GM18907 (cell line): ENCODE measurements at regions not wholly inside any gene's neighbourhood (a gene's known extent, or its start where the extent isn't known, plus 50 kb on each side); places are given as distances from the start of the nearest gene placed in this dataset.
"Not testable (repeated sequence)": the region's sequence is repeated elsewhere in the genome, so short reads cannot be mapped to it uniquely, and the experiment has no call there.

Source experiments
- ATAC-seq: cut with Tn5 transposase; IDR thresholded peaks from one replicate; pipeline ENCODE4 v1.9.1; 2021; ENCODE audit warnings: mild to moderate bottlenecking, moderate library complexity; ENCODE audit not compliant: unreplicated experiment

DNA sequence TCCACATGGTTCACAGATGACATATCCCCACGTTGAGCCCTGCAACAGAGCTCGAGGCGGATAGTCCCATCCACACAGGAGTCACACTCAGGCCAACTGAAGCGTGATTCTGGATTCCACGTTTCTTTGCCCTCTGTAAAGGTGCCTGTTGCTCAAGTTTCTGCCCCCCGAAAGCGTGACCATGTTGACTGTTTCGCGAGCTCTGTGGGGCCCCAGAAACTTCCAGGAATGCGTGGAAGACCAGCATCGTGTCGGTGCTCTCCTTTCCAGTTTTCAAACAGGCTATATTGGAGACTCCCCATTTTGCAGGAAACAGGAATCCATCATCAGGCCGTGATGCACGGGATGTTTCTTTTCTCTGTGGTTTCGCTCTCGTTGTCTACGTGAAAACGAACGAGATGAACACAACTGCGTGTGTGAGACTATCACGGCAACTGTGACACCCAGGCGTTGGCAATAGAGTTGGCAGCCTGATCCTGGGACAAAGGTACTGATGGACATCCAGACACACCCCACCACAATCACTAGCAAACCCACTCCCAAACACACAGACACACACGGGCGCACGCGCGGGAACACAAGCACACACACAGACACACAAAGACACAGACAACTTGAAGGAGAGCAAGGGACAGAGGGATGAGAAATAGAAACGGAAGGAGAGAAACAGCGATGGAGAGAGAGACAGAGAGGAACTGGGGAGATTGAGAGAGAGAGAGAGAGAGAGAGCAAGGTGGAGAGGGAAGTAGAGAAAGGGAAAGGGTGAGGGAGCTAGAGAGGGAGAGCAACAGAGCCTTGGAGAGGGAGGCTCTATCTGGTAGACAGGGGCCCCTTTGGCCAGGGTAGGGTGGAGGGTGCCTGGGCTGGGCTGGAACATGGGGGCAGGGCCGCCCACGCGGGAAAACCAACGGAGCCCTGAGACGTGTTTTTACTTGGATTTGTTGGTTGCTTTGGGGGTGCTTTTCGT, 1609.3 kb downstream of the SPATA31A7 start:
- ATAC-seq = not testable (repeated sequence)

DNA sequence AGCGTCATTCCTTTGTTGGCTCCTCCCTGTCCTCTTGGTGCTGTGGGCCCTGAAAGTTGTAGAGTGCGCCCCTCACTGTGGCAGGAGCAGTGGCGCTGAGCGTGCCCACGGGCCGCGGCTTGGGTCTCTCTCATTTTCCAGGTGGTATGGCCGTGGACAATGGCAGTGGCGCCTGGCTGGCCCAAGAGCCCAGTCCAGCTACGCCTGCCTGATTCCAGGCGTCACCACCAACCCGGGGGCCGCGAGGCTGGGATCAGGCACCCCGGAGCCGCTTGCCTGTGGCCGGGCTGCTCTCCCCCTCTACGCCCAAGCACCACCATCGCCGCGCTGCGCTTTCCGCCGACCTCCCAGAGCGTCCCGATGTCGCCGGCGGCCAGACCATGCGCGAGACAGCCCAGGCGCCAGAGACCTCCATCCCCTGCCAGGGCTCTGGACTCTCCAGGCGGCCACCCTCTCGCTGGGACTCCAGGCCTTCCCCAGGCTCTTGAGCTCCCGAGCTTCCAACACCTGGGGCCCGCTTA, 1610.1 kb downstream of the SPATA31A7 start:
- not testable (repeated sequence) for ATAC-seq

DNA sequence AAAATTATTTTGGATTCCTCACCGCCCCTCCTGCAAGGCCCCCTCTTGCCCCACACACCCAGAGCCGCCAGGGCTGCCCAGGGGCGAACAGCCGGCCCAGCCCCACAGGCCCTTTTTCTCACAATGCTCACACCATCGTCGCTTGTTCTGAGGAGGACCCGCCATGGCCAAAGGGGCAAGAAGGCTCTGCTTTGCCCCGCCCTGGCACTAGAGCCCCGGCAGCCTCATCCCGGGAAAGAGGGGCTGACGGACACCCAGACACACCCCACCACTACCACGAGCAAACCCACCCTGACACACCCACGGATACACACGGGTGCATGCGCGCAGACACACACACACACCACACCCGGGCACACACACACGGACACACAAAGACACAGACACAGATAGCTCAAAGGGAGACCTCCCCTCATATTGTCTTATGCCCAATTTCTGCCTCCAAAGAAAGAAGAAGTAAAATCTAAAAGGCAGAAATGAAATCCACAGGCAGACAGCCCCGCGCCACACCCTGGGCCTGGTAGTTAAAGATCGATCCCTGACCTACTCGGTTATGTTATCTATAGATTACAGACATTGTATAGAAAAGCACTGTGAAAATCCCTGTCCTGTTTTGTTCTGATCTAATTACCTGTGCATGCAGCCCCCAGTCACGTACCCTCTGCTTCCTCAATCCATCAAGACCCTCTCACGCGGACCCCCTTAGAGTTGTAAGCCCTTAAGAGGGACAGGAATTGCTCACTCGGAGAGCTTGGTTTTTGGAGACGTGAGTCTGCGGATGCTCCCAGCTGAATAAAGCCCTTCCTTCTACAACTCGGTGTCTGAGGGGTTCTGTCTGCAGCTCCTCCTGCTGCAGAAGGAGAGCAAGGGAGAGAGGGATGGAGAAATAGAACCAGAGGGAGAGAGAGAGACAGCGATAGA, 1610.9 kb downstream of the SPATA31A7 start:
- ATAC-seq = not testable (repeated sequence)

DNA sequence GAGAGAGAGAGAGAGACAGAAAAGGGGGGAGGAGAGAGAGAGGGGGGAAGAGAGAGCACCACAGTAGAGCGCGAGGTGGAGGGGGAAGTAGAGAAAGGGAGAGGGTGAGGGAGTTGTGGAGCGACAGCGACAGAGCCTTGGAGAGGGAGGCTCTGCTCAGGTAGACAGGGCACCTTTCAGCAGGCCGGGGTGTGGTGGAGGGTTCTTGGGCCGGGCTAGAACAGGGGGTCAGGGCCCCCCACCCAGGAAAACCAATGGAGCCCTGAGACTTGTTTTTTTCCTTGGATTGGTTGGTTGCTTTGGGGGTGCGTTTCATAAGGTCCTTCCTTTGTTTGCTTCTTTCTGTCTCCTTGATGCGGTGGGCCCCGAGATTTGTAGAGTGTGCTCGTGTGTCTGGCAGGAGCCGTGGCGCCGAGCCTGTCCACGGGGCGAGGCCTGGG, 1611.6 kb downstream of the SPATA31A7 start:
- ATAC-seq = not testable (repeated sequence)

DNA sequence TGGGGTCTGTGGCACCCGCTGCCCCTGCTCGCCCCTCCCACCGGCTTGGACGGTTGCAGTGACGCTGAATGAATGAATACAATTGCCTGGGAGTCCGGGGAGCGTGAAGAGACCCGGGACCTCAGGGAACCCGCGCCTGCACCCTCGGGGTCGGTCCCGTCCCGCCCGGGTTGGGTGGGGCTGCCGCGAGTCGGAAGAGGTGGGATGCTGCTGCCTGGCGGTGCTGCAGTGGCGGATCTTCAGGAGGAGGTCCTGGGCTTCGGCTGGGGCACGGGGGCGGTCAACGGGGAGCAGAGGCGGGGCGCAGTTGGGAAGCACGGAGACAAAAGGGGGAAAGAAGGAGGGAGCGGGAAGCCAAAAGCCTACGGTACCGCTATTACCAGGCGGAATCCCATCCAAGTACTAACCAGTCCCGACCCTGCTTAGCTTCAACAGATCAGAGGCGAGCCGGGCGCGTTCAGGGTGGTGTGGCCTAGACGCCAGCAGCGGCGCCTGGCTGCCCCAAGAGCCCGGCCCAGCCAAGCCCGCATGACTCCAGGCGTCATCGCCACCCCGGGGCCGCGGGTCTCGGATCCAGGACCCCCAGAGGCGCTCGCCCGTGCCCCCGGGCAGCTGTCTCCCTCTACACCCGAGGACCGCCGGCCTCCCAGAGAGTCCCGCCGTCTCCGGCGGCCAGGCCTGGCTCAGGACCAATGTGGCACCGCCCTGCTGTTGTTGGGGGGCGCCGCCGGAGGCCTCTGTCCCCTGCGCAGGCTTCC, 1612.3 kb downstream of the SPATA31A7 start:
- ATAC-seq = peak; percentile 100

DNA sequence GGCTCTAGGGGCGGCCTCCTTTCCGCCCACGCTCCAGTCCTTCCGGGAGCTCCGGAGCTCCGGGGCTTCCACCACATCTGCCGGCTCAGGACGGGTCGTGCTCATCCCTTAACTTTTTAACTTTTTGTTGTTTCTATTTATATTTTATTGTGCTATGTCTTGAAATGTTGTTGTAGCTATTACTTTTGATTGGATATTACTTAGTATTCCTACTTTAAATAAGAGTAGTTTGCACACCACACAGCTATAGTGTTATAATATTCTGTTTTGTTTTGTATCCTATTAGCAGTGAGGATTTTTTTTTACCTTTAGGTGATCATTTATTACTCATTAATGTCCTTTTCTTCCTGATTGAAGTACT, 1612.9 kb downstream of the SPATA31A7 start:
- ATAC-seq = not testable (repeated sequence)

DNA sequence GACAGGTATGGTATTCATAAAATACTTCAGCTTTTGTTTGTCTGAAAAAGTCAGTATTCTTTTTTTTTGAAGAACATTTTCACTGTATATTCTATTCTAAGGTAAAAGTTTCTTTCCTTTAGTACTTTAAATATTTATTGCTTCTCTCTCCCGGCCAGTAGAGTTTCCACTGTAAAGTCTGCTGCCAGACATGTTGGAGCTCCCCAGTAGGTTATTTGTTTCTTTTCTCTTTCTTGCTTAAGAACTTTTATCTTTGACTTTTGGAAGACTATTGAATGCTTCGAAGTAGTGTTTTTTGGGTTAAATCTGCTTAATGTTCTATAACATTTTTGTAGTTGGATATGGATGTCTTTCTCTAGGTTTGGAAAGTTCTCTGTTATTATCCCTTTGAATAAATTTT, 1613.3 kb downstream of the SPATA31A7 start:
- not testable (repeated sequence) for ATAC-seq

DNA sequence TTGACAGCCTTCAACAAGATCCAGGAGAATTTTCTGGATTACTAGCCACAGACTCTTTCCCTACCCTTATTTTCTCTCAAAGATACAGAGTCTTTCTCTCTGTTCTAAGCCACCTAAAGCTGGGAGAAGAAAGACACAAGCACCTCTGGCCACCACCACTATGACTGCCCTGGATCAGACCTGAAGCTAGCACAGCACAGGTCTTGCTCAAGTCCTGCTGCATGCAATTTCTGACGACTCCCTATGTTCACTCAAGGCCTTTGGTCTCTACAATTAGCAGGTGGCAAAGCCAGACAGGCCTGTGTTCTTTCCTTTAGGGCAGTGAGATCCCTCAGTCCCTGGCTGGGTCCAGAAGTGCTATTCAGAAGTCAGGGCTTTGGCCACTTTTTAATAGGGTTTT, 1614.5 kb downstream of the SPATA31A7 start:
- ATAC-seq = not testable (repeated sequence)

DNA sequence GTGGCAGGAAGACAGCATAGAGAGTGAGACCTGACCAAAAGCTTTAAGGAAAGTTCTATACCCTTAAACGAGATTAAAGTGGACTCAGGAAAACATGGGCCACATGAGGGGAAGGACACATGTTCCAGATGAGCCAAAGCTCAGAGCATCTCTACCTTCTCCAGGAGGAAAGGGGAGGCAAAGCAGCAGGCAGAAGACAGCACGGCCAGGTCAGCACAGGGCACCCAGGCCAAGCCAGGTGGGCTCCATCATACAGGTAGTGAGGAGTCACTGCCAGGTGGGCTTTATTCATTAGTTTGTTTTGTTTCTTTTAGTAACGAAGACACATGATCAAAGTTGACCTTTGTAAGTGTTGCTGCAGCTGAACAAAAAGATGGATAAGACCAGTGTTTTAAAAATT, 1617.6 kb downstream of the SPATA31A7 start:
- not testable (repeated sequence) for ATAC-seq

DNA sequence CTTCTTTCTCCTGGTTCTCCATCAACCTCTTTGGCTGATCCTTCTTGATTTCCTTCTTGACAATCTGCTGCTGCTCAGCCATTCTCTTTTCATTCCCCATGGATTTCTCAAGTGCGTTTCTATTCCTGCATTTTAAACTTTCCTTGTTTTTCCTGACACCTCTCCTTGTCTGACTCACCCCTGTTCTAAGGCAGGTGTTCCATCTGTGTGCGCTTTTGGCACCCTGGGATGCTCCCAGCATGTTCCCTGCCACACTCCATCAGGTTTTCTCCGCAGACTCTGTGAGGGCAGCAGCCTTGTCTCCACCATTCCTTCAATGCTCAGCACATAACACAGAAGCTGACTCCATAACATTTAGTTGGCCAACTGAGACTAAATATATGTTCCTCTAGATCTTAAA, 1618.2 kb downstream of the SPATA31A7 start:
- ATAC-seq = not testable (repeated sequence)

DNA sequence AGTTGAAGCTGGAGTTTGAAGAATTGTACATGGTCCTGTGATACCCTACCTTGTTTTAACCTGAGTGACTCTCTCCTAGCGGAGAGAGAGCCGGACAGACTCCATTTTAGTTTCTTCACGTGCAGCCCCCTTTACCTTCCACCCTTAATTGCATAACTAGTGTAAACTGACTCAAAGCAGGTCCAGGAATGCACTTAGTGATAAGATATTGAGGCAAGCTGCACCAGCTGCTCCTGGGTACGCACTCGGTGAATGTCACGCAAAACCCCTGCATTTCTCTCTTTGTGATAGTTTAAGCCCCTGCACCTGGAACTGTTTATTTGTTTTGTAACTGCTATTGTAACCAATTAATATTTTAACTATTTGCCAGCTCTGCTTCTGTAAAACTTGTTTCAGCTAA, 1620.5 kb downstream of the SPATA31A7 start:
- not testable (repeated sequence) for ATAC-seq

DNA sequence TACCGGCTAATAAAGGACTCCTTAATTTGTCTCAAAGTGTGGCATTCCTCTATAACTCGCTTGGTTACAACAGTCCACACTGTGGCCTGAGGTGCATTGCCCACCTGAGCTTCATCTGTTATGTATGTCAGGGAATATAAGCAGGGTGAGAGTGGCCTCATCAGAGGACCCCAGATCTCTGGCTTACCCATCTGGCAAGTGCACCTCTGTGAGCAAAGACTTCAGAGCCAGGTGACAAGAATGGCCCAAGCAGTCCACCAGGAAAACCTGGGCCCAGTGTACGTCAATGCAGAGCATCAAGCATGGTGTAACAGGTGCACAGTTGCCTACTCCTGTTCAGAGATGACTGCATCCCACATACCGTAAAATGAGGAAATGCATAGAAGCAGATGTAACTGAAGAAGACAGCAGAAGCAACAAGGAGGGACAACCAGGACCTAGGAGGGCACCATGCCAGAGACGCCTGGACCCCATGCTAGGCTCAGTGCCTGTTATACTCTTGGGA, 1621.0 kb downstream of the SPATA31A7 start:
- ATAC-seq = not testable (repeated sequence)

DNA sequence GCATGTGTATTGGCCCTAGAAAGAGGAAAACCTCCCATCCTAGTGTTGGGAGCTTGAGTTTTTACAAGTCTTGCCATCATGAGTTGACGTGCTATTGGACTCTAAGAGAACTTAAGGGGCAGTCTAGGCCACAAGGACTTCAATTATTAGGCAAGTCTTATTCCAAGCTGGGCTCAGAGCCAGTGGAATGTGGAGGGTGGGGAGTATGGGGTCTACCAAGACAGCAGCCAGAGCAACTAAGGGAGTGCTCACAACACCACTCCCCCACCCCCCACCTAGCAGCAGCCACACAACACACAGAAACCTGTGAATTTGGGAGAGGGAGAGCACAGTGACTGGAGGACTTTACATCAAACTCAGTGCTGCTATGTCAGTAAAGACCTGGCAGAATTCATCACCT, 1625.6 kb downstream of the SPATA31A7 start:
- not testable (repeated sequence) for ATAC-seq

DNA sequence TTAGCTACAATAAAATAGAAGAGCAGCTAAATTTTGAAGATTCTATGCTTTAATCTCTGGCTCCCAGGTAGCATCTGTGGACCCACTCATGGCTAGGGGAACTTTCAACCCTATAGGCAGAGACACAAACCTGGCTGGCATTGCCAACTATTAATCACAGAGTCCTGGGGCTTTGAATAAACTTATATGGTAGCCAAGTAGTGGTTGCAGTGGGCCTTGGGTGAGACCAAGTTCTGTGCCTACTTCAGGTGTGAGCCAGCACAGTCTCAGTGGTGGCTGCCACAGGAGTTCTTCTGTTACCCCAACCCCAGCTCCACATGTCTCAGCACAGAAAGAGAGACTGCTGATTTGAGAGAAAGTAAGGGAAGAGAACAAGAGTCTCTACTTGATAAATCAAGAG, 1626.5 kb downstream of the SPATA31A7 start:
- not testable (repeated sequence) for ATAC-seq

DNA sequence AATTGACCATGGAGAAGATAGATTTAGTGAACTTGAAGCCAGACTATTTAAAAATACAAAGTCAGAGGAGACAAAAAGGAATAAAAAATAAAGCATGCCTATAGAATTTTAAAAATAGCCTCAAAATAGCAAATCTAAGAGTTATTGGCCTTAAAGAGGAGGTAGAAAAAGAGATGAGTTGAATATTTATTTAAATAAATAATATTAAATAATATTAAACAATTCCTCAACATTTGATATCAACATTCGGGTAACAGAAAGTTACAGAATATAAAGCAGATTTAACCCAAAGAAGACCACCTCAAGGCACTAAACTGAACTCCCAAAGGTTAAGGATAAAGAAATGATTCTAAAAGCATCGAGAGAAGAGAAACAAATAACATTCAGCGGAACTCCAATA, 1627.4 kb downstream of the SPATA31A7 start:
- ATAC-seq = not testable (repeated sequence)

DNA sequence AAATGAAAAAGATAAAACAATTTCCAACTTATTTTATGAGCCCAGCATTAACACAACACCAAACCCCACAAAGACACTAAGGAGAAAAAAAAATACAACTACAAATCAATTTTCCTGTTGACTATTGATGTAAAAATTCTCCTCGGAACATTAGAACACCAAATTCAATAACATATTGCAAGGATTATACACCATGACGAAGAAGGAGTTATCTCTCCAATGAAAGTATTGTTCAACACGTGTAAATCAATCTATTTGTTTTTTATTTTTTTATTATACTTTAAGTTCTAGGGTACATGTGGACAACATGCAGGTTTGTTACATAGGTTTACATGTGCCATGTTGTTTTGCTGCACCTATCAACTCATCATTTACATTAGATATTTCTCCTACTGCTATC, 1632.3 kb downstream of the SPATA31A7 start:
- not testable (repeated sequence) for ATAC-seq

DNA sequence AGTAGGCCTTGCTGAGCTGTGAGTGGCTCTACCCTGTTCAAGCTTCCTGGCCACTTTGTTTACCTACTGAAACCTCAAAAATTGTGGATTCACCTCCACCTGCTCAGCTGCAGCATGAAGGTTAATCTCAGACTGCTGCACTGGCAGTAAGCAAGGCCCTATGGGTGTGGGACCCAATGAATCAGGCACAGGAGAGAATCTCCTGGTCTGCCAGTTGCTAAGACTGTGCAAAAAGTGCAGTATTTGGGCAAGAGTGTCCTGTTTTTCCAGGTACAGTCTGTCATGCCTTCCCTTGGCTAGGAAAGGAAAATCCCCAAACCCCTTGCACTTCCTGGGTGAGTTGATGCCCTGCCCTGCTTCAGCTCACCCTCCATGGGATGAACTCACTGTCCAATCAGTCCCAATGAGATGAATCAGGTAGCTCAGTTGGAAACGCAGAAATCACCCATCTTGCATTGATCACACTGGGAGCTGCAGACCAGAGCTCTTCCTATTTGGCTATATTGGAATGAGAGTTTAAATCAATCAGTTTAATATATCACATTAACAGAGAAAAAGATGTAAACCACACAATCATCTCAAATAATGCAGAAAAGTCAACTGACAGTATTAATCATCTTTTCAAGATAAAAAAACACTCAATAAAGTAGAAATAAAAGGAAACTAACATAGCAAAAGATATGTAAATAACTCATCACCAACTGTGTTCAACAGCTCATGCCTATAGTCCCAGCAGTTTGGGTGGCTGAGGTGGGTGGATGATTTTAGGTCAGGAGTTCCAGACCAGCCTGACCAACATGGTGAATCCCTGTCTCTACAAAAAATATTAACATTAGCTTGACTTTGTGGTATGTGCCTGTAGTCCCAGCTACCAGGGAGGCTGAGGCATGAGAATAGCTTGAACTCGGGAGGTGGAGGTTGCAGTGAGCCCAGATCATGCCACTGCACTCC, 1638.4 kb downstream of the SPATA31A7 start:
- not testable (repeated sequence) for ATAC-seq

DNA sequence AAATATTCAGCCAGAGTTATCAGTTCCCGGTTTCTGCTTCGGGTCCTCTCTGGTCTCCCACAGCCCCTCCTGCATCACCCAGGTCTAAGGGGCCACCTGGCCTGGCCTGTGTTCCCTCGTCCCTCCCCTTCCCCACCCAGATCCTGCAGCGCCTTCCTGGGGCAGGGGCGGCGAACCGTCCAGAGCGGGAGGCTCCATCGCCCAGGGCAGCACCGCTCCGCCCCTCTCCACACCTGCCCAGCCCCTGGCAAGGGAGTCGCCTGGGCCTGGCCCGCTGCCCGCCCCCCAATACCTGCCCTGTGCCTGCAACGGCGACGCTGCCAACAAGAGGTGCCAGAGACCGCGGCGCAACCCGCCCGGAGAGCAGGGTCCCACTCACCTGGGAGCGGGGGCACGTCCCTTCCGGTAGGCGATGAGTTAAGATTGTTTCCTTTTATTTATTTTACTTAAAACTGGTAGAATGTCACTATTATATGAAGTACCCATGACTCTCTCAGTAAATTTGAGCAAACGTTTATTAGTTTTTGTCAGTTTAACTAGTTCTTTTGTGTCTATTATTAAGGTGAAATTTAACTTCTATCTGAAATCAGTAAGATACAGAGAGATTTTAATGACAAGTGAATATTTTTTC, 1641.1 kb downstream of the SPATA31A7 start:
- not testable (repeated sequence) for ATAC-seq
